ENCODE measurements at regions not wholly inside any gene's neighbourhood (a gene's known extent, or its start where the extent isn't known, plus 50 kb on each side); places are given as distances from the start of the nearest gene placed in this dataset.

- no peak for TF ChIP-seq USF1 (IDR thresholded peaks at IDR 0.05)
- no peak for TF ChIP-seq FOXM1 (IDR thresholded peaks at IDR 0.05; ENCODE audit: borderline replicate concordance, low read depth)
- TF ChIP-seq ZBTB7A (IDR thresholded peaks at IDR 0.05; ENCODE audit: low read depth), result no peak
- no peak for TF ChIP-seq EP300 (IDR thresholded peaks at IDR 0.05; ENCODE audit: borderline replicate concordance)
- TF ChIP-seq YY1 (IDR thresholded peaks at IDR 0.05; ENCODE audit: low read depth), result no peak
- TF ChIP-seq RAD21 (IDR thresholded peaks at IDR 0.05; ENCODE audit: low read depth), result no peak
- TF ChIP-seq TEAD4 (IDR thresholded peaks at IDR 0.05), result no peak
- TF ChIP-seq CEBPB (IDR thresholded peaks at IDR 0.05), result no peak
- TF ChIP-seq TCF12 (IDR thresholded peaks at IDR 0.05; ENCODE audit: low read depth), result no peak
- TF ChIP-seq NFIC (IDR thresholded peaks at IDR 0.05), result no peak
- TF ChIP-seq TAF1 (IDR thresholded peaks at IDR 0.05; ENCODE audit: low read depth), result no peak
- TF ChIP-seq REST (IDR thresholded peaks at IDR 0.05; ENCODE audit: low read depth), result no peak
- no peak for TF ChIP-seq EGR1 (IDR thresholded peaks at IDR 0.05)
- no peak for TF ChIP-seq MAX (IDR thresholded peaks at IDR 0.05)
- TF ChIP-seq CREB1 (IDR thresholded peaks at IDR 0.05; ENCODE audit: low read depth), result no peak
These were observed 750.8 kb downstream of the CENPC start for GRCh38 chr4:66794390-66795034.

GRCh38 chr4:66791686-66792085 is 753.6 kb downstream of the CENPC start:
- no peak for TF ChIP-seq EGR1 (IDR thresholded peaks at IDR 0.05)
- no peak for TF ChIP-seq EP300 (IDR thresholded peaks at IDR 0.05; ENCODE audit: borderline replicate concordance)
- no peak for TF ChIP-seq MAX (IDR thresholded peaks at IDR 0.05)
- TF ChIP-seq CREB1 (IDR thresholded peaks at IDR 0.05; ENCODE audit: low read depth), result no peak
- TF ChIP-seq RAD21 (IDR thresholded peaks at IDR 0.05; ENCODE audit: low read depth), result no peak
- no peak for TF ChIP-seq YY1 (IDR thresholded peaks at IDR 0.05; ENCODE audit: low read depth)
- no peak for TF ChIP-seq TEAD4 (IDR thresholded peaks at IDR 0.05)
- TF ChIP-seq CEBPB (IDR thresholded peaks at IDR 0.05), result no peak
- TF ChIP-seq TCF12 (IDR thresholded peaks at IDR 0.05; ENCODE audit: low read depth), result no peak

GRCh38 chr4:66785479-66785878 is 759.8 kb downstream of the CENPC start:
- TF ChIP-seq NFIC (IDR thresholded peaks at IDR 0.05), result no peak
- TF ChIP-seq EP300 (IDR thresholded peaks at IDR 0.05; ENCODE audit: borderline replicate concordance), result no peak
- no peak for TF ChIP-seq ZBTB7A (IDR thresholded peaks at IDR 0.05; ENCODE audit: low read depth)
- TF ChIP-seq YY1 (IDR thresholded peaks at IDR 0.05; ENCODE audit: low read depth), result no peak
- no peak for TF ChIP-seq TCF12 (IDR thresholded peaks at IDR 0.05; ENCODE audit: low read depth)
- no peak for TF ChIP-seq EGR1 (IDR thresholded peaks at IDR 0.05)
- TF ChIP-seq TAF1 (IDR thresholded peaks at IDR 0.05; ENCODE audit: low read depth), result no peak
- TF ChIP-seq RAD21 (IDR thresholded peaks at IDR 0.05; ENCODE audit: low read depth), result no peak
- no peak for TF ChIP-seq REST (IDR thresholded peaks at IDR 0.05; ENCODE audit: low read depth)
- no peak for TF ChIP-seq TEAD4 (IDR thresholded peaks at IDR 0.05)
- no peak for TF ChIP-seq FOXM1 (IDR thresholded peaks at IDR 0.05; ENCODE audit: borderline replicate concordance, low read depth)
- no peak for TF ChIP-seq USF1 (IDR thresholded peaks at IDR 0.05)
- no peak for TF ChIP-seq MAX (IDR thresholded peaks at IDR 0.05)

GRCh38 chr4:66777097-66777496 is 768.2 kb downstream of the CENPC start:
- TF ChIP-seq RAD21 (IDR thresholded peaks at IDR 0.05; ENCODE audit: low read depth) (0 out of 2 replicates have a peak, but pooled peaks have one; percentile 3), EP300 (IDR thresholded peaks at IDR 0.05; ENCODE audit: borderline replicate concordance) (no peak)

- TF ChIP-seq YY1 (IDR thresholded peaks at IDR 0.05; ENCODE audit: low read depth) (no peak), ZBTB7A (IDR thresholded peaks at IDR 0.05; ENCODE audit: low read depth) (no peak), FOXM1 (IDR thresholded peaks at IDR 0.05; ENCODE audit: borderline replicate concordance, low read depth) (no peak), RAD21 (IDR thresholded peaks at IDR 0.05; ENCODE audit: low read depth) (no peak), NFIC (IDR thresholded peaks at IDR 0.05) (no peak), MAX (IDR thresholded peaks at IDR 0.05) (no peak), TEAD4 (IDR thresholded peaks at IDR 0.05) (no peak), CREB1 (IDR thresholded peaks at IDR 0.05; ENCODE audit: low read depth) (no peak), USF1 (IDR thresholded peaks at IDR 0.05) (no peak), EP300 (IDR thresholded peaks at IDR 0.05; ENCODE audit: borderline replicate concordance) (no peak), CEBPB (IDR thresholded peaks at IDR 0.05) (no peak), TCF12 (IDR thresholded peaks at IDR 0.05; ENCODE audit: low read depth) (no peak), EGR1 (IDR thresholded peaks at IDR 0.05) (no peak), TAF1 (IDR thresholded peaks at IDR 0.05; ENCODE audit: low read depth) (no peak), REST (IDR thresholded peaks at IDR 0.05; ENCODE audit: low read depth) (no peak)
These were observed 775.9 kb downstream of the CENPC start for GRCh38 chr4:66769441-66769840.
